Activated naive CD8-positive, alpha-beta T cell treated with anti-CD3 and anti-CD28 coated beads for 36 hours (primary cell): ENCODE measurements at regions not wholly inside any gene's neighbourhood (a gene's known extent, or its start where the extent isn't known, plus 50 kb on each side); places are given as distances from the start of the nearest gene placed in this dataset.
"Not testable (repeated sequence)": the region's sequence is repeated elsewhere in the genome, so short reads cannot be mapped to it uniquely, and the experiment has no call there.

ENCODE experiments used
- DNase-seq: peaks from one replicate; pipeline ENCODE4 v3.0.0; 2021
- H3K27ac Mint-ChIP-seq: one replicate; pipeline ENCODE4 v1.8.0; 2022; ENCODE audit warnings: mild to moderate bottlenecking, moderate library complexity, mixed read lengths
- H3K27me3 Mint-ChIP-seq: one replicate; pipeline ENCODE4 v1.8.0; 2022; ENCODE audit warnings: mild to moderate bottlenecking, mixed read lengths
- H3K36me3 Mint-ChIP-seq: one replicate; pipeline ENCODE4 v1.8.0; 2021; ENCODE audit warnings: mild to moderate bottlenecking, mixed read lengths
- H3K4me1 Mint-ChIP-seq: one replicate; pipeline ENCODE4 v1.8.0; 2021; ENCODE audit warnings: mixed read lengths
- H3K4me3 Mint-ChIP-seq: one replicate; pipeline ENCODE4 v1.8.0; 2022; ENCODE audit warnings: mild to moderate bottlenecking, moderate library complexity, mixed read lengths
- H3K9me3 Mint-ChIP-seq: one replicate; pipeline ENCODE4 v1.8.0; 2022; ENCODE audit warnings: mixed read lengths

DNA sequence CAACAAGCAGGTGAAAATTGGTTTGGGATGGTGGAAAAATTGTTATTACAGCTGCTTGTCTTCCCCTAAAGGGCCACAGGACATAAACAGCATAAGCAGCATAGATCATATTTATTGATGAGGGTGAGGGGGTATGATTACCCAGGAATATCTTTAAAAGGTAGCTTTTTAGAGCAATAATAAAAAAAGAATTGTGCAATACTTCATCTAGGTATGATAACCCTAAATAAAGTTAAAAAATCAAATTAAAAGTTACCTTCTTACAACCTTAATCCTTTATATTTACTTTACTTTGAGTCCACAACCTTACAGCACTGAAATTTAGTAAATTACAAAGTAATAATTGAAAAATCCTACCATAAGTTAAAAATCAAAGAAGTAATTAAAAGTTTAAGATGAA lies 653.3 kb upstream of the RGS18 start:
- Mint-ChIP-seq H3K4me3 (no peak overlapping the region), H3K36me3 (no peaks in the 10 kb centered on the region), H3K27ac (no peak overlapping the region), H3K4me1 (no peaks in the 10 kb centered on the region), H3K27me3 (no peaks in the 10 kb centered on the region), H3K9me3 (peaks cover 5% of the 10 kb centered on the region)
- no peak for DNase-seq

DNA sequence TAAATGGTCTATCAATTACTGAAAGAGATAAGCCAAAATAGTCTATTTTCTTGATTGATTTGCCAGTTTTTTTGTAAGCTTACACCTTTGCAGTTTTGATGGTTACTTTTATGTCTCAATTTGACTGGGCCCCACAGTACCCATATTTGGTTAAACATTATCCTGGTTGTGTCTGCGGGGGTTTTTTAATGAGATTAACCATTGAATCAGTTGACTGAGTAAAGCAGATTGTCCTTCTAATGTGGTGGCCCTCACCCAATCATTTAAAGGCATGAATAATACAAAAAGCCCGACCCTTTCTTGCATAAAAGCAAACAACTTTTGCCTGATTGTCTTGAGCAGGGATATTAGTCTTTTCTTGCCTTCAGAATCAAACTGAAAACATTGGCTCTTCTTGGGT lies 650.0 kb upstream of the RGS18 start:
- Mint-ChIP-seq H3K4me3 (no peak overlapping the region), H3K9me3 (peaks cover 8% of the 10 kb centered on the region), H3K4me1 (no peaks in the 10 kb centered on the region), H3K36me3 (no peaks in the 10 kb centered on the region), H3K27me3 (no peaks in the 10 kb centered on the region), H3K27ac (no peak overlapping the region)
- no peak for DNase-seq

GRCh38 chr1:191511480-191511879 lies 646.8 kb upstream of the RGS18 start:
- not testable (repeated sequence) for H3K27ac Mint-ChIP-seq, H3K4me1 Mint-ChIP-seq, DNase-seq, H3K27me3 Mint-ChIP-seq, H3K4me3 Mint-ChIP-seq, H3K36me3 Mint-ChIP-seq
- H3K9me3 Mint-ChIP-seq = peaks cover 11% of the 10 kb centered on the region

DNA sequence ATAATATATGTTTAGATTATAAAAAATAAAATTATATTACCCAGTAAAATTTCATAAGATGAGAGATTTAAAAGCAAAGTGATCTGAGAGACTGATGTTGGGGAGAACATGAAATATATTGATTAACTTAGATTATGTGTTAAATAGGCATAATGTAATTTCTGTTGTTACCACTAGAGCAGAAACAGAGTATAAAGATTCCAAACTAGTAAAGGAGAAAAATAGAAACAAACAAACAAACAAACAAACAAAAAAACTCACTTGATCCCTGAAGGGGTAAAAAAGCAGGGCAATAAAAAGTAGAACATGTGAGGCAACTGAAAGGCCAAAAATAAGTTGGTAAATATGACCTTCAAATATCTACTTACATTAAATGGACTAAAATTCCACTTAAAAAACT lies 640.4 kb upstream of the RGS18 start:
- Mint-ChIP-seq H3K9me3 (peaks cover 6% of the 10 kb centered on the region), H3K27ac (no peak overlapping the region), H3K36me3 (no peaks in the 10 kb centered on the region), H3K27me3 (no peaks in the 10 kb centered on the region), H3K4me1 (no peaks in the 10 kb centered on the region), H3K4me3 (no peak overlapping the region)
- no peak for DNase-seq

DNA sequence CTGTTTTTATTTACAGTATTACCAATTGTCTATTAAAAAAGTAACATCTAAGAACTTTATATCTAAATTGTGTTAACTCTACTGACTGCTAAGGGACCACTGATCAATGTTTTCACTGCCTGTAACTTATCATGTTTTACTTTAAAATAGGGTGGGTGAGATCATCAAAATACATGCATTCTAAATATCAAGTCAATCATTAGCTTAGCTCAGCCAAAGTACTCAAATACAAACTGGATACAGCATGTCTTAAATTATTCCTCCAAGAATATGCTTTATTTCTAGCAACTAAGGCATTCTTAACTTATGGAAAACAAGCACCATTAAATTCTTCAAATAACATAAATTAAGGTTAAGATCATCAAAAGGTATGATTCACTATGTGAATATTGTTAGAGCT lies 638.7 kb upstream of the RGS18 start:
- H3K27me3 Mint-ChIP-seq = no peaks in the 10 kb centered on the region
- H3K27ac Mint-ChIP-seq = no peak overlapping the region
- DNase-seq = no peak

DNA sequence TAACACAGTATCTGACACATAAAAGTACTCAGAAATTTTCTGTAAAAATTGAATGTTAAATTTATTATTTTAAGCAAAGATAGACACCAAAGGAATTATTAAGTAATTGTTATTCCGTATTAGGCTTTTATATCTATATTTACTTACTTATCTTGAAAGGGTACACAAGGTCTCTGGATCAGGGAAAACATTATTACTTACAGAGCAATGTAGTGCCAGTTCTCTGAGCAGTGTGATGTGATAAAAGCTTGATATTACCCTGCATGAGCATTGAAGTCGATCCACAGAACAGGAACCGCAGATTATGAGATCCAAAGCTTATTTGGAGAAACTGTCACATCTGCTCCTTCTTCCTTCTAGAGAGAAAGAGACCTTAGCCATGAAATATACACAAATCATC lies 637.9 kb upstream of the RGS18 start:
- no peak for DNase-seq
- no peaks in the 10 kb centered on the region for H3K36me3 Mint-ChIP-seq
- H3K27ac Mint-ChIP-seq = no peak overlapping the region
- H3K4me1 Mint-ChIP-seq = no peaks in the 10 kb centered on the region
- H3K9me3 Mint-ChIP-seq = peaks cover 7% of the 10 kb centered on the region
- no peaks in the 10 kb centered on the region for H3K27me3 Mint-ChIP-seq
- H3K4me3 Mint-ChIP-seq = no peak overlapping the region

More for the DNA sequence above, 638.7 kb upstream of the RGS18 start:
- no peaks in the 10 kb centered on the region for H3K36me3 Mint-ChIP-seq
- H3K9me3 Mint-ChIP-seq = peaks cover 3% of the 10 kb centered on the region
- H3K4me1 Mint-ChIP-seq = no peaks in the 10 kb centered on the region
- H3K4me3 Mint-ChIP-seq = no peak overlapping the region

DNA sequence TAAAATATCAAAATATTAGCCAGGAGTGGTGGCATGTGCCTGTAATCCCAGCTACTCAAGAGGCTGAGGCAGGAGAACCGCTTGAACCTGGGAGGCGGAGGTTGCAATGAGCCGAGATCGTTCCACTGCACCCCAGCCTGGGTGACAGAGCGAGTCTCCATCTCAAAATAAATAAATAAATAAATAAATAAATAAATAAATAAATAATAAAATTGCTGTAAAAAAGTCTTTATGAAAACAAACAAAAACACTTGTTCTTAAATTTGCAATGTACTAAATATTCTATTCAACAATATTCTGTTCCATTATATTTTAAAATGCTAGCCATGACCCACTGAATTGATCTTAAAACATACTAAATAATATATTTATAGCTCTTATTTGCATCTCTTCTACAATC lies 632.3 kb upstream of the RGS18 start:
- H3K36me3 Mint-ChIP-seq, H3K27me3 Mint-ChIP-seq, H3K4me1 Mint-ChIP-seq, DNase-seq, H3K27ac Mint-ChIP-seq, H3K4me3 Mint-ChIP-seq: not testable (repeated sequence)
- H3K9me3 Mint-ChIP-seq = peaks cover 10% of the 10 kb centered on the region

DNA sequence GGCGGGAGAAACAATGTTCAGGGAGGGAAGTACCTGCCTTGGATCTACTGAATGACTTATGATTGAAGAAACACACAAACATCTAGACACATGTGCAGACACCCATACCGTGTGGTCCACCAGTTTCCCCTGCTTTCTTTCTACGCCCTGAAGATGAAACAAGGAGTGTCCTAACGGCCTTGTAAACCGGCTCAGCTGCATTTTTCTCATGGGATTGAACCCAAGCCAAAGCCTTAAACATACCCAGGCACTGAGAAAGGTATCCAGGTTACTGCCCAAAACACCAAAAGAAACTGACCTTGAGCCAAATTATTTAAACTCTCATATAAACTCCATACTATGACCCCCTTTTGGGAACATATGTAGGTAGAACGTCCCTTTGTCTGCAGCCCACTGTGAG lies 630.0 kb upstream of the RGS18 start:
- Mint-ChIP-seq H3K9me3 (peaks cover 10% of the 10 kb centered on the region), H3K36me3 (no peaks in the 10 kb centered on the region), H3K27ac (no peak overlapping the region), H3K4me3 (no peak overlapping the region), H3K4me1 (no peaks in the 10 kb centered on the region), H3K27me3 (no peaks in the 10 kb centered on the region)
- DNase-seq = no peak

DNA sequence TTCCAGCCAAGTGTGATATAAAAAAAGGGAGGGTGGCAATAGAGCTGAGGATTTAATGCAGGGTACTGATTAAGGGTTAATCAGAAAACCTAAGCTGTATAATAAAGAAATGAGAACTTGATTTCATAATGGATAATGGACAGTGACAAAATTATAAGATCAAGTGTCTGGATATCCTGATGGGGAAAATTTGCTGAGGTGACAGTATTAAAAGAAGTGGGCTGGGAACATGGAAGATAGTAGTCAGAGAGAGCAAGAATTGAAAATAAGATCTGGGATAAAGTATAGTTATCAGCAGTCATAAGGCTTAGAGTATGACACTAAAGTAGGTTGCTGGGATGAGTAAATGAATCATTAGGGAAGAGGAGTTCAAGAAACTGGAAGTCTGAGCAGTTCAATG lies 627.3 kb upstream of the RGS18 start:
- Mint-ChIP-seq H3K27me3 (no peaks in the 10 kb centered on the region), H3K4me1 (no peaks in the 10 kb centered on the region), H3K36me3 (no peaks in the 10 kb centered on the region), H3K9me3 (peaks cover 3% of the 10 kb centered on the region), H3K4me3 (no peak overlapping the region), H3K27ac (no peak overlapping the region)
- DNase-seq = no peak

DNA sequence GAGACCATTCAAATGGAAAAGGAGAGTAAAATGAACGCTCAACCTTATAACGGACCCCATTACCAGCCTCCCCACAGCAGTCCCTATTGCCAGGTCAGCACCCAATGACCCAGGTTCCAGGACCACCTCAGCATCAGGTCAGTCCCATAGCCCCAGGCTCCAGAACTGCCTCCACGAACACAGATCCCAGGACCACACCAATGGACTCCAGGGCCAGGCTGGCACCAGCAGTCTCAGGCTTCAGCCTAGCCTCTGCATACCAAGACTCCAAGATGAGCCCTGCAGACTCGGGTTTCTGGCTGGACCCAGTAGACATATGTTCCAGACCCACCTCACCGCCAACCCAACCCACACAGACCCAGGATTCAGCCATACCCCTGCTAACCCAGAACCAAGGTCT lies 625.0 kb upstream of the RGS18 start:
- Mint-ChIP-seq H3K36me3 (no peaks in the 10 kb centered on the region), H3K4me3 (no peak overlapping the region), H3K4me1 (no peaks in the 10 kb centered on the region), H3K9me3 (peaks cover 10% of the 10 kb centered on the region), H3K27me3 (no peaks in the 10 kb centered on the region), H3K27ac (no peak overlapping the region)
- no peak for DNase-seq

DNA sequence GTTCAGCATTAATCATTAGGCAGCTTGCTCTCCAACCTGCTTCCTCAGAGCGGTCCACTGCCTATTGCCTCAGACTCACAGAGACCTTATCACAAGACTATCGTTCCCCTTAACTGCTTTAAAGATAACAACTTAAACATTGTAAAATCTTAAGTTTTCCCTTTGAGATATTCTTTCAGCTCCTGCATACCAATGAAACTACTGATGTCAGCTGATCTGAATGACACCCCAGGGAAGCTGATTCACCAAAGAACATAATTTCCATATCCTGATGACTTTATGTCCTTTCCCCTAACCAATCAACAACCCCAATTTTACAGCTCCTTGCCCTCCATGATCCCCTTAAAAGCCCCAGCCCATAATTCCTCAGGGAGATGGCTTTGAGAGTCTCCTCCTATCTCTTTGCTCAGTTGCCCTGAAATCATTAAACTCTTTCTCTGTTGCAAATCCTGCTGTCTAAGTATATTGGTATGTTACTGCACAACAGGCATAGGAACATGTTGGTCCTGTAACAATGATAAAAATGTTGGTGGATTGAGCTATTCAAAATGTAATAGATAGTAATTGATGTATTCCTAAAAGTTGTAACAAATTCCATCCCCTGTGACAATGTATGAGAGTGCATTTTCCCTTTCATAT lies 621.4 kb upstream of the RGS18 start:
- DNase-seq = no peak
- H3K4me3 Mint-ChIP-seq = no peak overlapping the region
- H3K27ac Mint-ChIP-seq = no peak overlapping the region
- H3K36me3 Mint-ChIP-seq = no peaks in the 10 kb centered on the region
- peaks cover 7% of the 10 kb centered on the region for H3K9me3 Mint-ChIP-seq
- H3K27me3 Mint-ChIP-seq = no peaks in the 10 kb centered on the region
- H3K4me1 Mint-ChIP-seq = no peaks in the 10 kb centered on the region

- DNase-seq = no peak
- peaks cover 8% of the 10 kb centered on the region for H3K9me3 Mint-ChIP-seq
- H3K36me3 Mint-ChIP-seq = no peaks in the 10 kb centered on the region
- H3K27ac Mint-ChIP-seq = no peak overlapping the region
- H3K27me3 Mint-ChIP-seq = no peaks in the 10 kb centered on the region
- H3K4me1 Mint-ChIP-seq = no peaks in the 10 kb centered on the region
- no peak overlapping the region for H3K4me3 Mint-ChIP-seq
Observed at GRCh38 chr1:191541758-191542157, 616.5 kb upstream of the RGS18 start.

DNA sequence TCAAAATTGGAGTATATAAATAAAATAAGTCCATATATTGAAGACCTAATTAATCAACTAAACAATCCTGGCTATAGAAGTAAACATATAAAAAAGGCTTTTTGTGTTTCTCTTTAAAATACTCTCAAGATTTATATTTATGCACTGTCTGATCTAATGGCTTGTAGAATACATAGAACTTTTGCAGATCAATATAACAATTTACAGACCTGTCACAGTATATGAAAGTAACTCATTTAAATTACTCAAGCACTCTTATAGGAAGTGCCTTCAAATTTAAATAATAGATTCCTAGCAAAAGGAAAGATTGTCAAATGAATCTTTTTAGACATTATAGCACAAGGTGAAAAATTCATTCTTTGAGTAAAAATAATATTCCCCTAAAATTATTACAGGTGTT lies 615.8 kb upstream of the RGS18 start:
- Mint-ChIP-seq H3K36me3 (no peaks in the 10 kb centered on the region), H3K4me1 (no peaks in the 10 kb centered on the region), H3K9me3 (peaks cover 2% of the 10 kb centered on the region), H3K4me3 (no peak overlapping the region), H3K27me3 (no peaks in the 10 kb centered on the region), H3K27ac (no peak overlapping the region)
- DNase-seq = no peak

- Mint-ChIP-seq H3K4me3 (no peak overlapping the region), H3K9me3 (peaks cover 2% of the 10 kb centered on the region), H3K27ac (no peak overlapping the region), H3K36me3 (no peaks in the 10 kb centered on the region), H3K27me3 (no peaks in the 10 kb centered on the region), H3K4me1 (no peaks in the 10 kb centered on the region)
- no peak for DNase-seq
Observed at GRCh38 chr1:191546803-191547202, 611.5 kb upstream of the RGS18 start.

DNA sequence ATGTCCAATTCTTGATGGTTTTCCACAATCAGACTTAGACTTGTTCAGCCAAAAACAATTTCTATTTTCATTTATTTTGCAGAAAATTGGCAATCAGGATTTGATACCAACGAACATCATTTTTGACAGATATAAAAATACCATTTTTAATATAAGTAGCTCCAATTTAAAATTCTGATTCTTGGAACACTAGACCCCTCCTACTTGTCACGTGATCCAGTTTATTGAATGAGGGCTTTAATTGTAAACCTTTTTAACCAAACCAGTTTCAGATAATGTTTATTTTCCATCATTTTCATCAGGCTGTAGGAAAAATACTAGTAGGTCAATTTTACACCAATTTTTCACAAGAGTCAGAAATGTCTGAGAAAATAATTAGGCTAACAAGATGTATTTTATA lies 607.2 kb upstream of the RGS18 start:
- Mint-ChIP-seq H3K27ac (no peak overlapping the region), H3K4me1 (no peaks in the 10 kb centered on the region), H3K27me3 (no peaks in the 10 kb centered on the region), H3K9me3 (peaks cover 5% of the 10 kb centered on the region), H3K4me3 (no peak overlapping the region), H3K36me3 (no peaks in the 10 kb centered on the region)
- no peak for DNase-seq

DNA sequence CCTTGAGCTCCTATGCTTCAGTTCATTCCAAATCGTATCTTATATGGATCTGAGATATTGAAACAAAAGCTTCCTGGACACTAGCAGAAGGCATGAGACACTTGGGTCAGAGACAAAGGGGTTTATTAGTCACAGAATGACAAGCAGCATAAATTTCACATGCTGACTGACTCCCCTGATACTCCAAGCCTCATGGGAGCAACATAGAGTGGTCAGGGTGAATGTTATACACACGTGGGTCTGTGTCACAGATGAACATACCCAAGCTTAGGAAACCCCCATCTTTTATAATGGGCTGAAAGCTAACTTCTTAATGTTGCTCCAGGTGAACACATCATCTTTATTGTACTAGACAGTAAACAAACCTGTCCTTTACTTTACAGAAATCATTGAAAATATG lies 599.9 kb upstream of the RGS18 start:
- Mint-ChIP-seq H3K36me3 (no peaks in the 10 kb centered on the region), H3K27me3 (no peaks in the 10 kb centered on the region), H3K4me1 (no peaks in the 10 kb centered on the region), H3K9me3 (peaks cover 2% of the 10 kb centered on the region), H3K27ac (no peak overlapping the region), H3K4me3 (no peak overlapping the region)
- DNase-seq = no peak

DNA sequence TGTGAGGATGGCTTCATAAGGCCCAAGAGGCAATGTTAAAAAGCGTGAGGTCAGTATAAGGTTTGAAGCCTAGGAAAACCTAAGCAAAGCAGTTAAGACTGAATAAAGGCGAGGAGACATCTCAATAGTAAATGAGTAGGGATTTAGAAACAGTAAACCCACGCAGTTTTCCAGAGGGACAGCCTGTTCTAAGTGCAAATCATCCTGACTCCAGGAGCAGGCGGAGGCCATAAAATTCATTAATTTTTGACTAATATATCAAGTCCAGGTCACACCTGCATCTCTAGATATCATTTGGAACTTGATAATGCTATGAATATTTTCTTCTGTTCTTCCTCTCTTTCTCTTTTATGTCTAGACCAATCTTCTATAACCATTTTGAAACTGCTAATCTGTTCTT lies 597.0 kb upstream of the RGS18 start:
- peaks cover 2% of the 10 kb centered on the region for H3K9me3 Mint-ChIP-seq
- H3K27ac Mint-ChIP-seq = no peak overlapping the region
- no peaks in the 10 kb centered on the region for H3K36me3 Mint-ChIP-seq
- DNase-seq = no peak
- H3K27me3 Mint-ChIP-seq = no peaks in the 10 kb centered on the region
- H3K4me3 Mint-ChIP-seq = no peak overlapping the region
- H3K4me1 Mint-ChIP-seq = no peaks in the 10 kb centered on the region
